ENCODE measurements at regions not wholly inside any gene's neighbourhood (a gene's known extent, or its start where the extent isn't known, plus 50 kb on each side); places are given as distances from the start of the nearest gene placed in this dataset.

GRCh38 chr18:4524096-4524495 is 69.0 kb upstream of the DLGAP1 start:
- TF ChIP-seq EZH2 (IDR thresholded peaks at IDR 0.05; ENCODE audit: borderline replicate concordance, insufficient read depth, low read depth, low read length, poor library complexity, severe bottlenecking) (no peak), CTCF (IDR thresholded peaks at IDR 0.05) (no peak)
- Histone ChIP-seq H3K27ac (ENCODE audit: low read length in 2 of 2) (no peak overlapping the region), H3K4me3 (ENCODE audit: control extremely low read depth in 1 of 5, extremely low read depth in 1 of 5, insufficient read depth in 1 of 5, low read depth in 2 of 5, low read length in 4 of 5) (no peak overlapping the region), H3K36me3 (replicated peaks in 1 of 2; ENCODE audit: control extremely low read depth in 1 of 2, control insufficient read depth in 1 of 2, extremely low read depth in 1 of 2, insufficient read depth in 2 of 2, low read length in 1 of 2) (no peaks in the 10 kb centered on the region), H3K27me3 (replicated peaks in 1 of 4; ENCODE audit: control extremely low read depth in 1 of 4, control insufficient read depth in 3 of 4, insufficient read depth in 4 of 4, low read length in 3 of 4) (no peaks in the 10 kb centered on the region), H3K4me2 (replicated peaks; ENCODE audit: low read depth, low read length, poor library complexity, severe bottlenecking) (no peak overlapping the region), H4K20me1 (ENCODE audit: control insufficient read depth, insufficient read depth, low read length, poor library complexity, severe bottlenecking) (no peaks in the 10 kb centered on the region), H3K9me3 (ENCODE audit: control extremely low read depth in 1 of 3, control insufficient read depth in 2 of 3, insufficient read depth in 1 of 3, low read length in 2 of 3) (no peaks in the 10 kb centered on the region), H2AFZ (ENCODE audit: insufficient read depth, low read depth, low read length, poor library complexity, severe bottlenecking) (no peak overlapping the region), H3K4me1 (ENCODE audit: control insufficient read depth in 2 of 2, insufficient read depth in 2 of 2, low read length in 2 of 2) (no peaks in the 10 kb centered on the region), H3K9ac (ENCODE audit: low read length) (no peak overlapping the region), H3K79me2 (ENCODE audit: control insufficient read depth, insufficient read depth, low read length) (no peaks in the 10 kb centered on the region)
- ChIA-PET POLR2A (no interaction called here), CTCF (no interaction called here)
- DNase-seq (no peak), ATAC-seq (ENCODE audit: low read depth) (no peak)
- no peaks in the 10 kb centered on the region for H3K27me3 Mint-ChIP-seq
- H3K4me1 Mint-ChIP-seq = no peaks in the 10 kb centered on the region
- WGBS (ENCODE audit: insufficient coverage) = no CpG with 5 or more reads among the region's 4 CpGs
- H3K9me3 Mint-ChIP-seq (ENCODE audit: insufficient read depth) = peaks cover 13% of the 10 kb centered on the region
- no peak overlapping the region for H3K27ac Mint-ChIP-seq
- no peak overlapping the region for H3K4me3 Mint-ChIP-seq
- intact Hi-C loops (cut with micrococcal nuclease) = no loop called here

- DNase-seq = no peak
- H3K36me3 ChIP-seq (replicated peaks in 1 of 2; ENCODE audit: control extremely low read depth in 1 of 2, control insufficient read depth in 1 of 2, extremely low read depth in 1 of 2, insufficient read depth in 2 of 2, low read length in 1 of 2) = no peaks in the 10 kb centered on the region
- no peaks in the 10 kb centered on the region for H3K79me2 ChIP-seq (ENCODE audit: control insufficient read depth, insufficient read depth, low read length)
- 79% methylated on average over 6 of the region's 6 CpGs for WGBS (ENCODE audit: insufficient coverage)
- no peaks in the 10 kb centered on the region for H3K27me3 ChIP-seq (replicated peaks in 1 of 4; ENCODE audit: control extremely low read depth in 1 of 4, control insufficient read depth in 3 of 4, insufficient read depth in 4 of 4, low read length in 3 of 4)
- no peak overlapping the region for H3K27ac ChIP-seq (ENCODE audit: low read length in 2 of 2)
- Mint-ChIP-seq H3K27me3 (no peaks in the 10 kb centered on the region), H3K9me3 (ENCODE audit: insufficient read depth) (no peaks in the 10 kb centered on the region), H3K27ac (no peak overlapping the region), H3K4me3 (no peak overlapping the region), H3K4me1 (no peaks in the 10 kb centered on the region)
- no peak overlapping the region for H2AFZ ChIP-seq (ENCODE audit: insufficient read depth, low read depth, low read length, poor library complexity, severe bottlenecking)
- intact Hi-C loops (cut with micrococcal nuclease) = no loop called here
- ATAC-seq (ENCODE audit: low read depth) = no peak
- TF ChIP-seq CTCF (IDR thresholded peaks at IDR 0.05) = no peak
- TF ChIP-seq EZH2 (IDR thresholded peaks at IDR 0.05; ENCODE audit: borderline replicate concordance, insufficient read depth, low read depth, low read length, poor library complexity, severe bottlenecking) = no peak
- no peak overlapping the region for H3K4me3 ChIP-seq (ENCODE audit: control extremely low read depth in 1 of 5, extremely low read depth in 1 of 5, insufficient read depth in 1 of 5, low read depth in 2 of 5, low read length in 4 of 5)
- no peaks in the 10 kb centered on the region for H4K20me1 ChIP-seq (ENCODE audit: control insufficient read depth, insufficient read depth, low read length, poor library complexity, severe bottlenecking)
- H3K9me3 ChIP-seq (ENCODE audit: control extremely low read depth in 1 of 3, control insufficient read depth in 2 of 3, insufficient read depth in 1 of 3, low read length in 2 of 3) = peaks cover 0 to 12% (median 0%) of the 10 kb centered on the region in 3 donors
- H3K9ac ChIP-seq (ENCODE audit: low read length) = no peak overlapping the region
- POLR2A ChIA-PET = no interaction called here
- CTCF ChIA-PET = no interaction called here
- no peak overlapping the region for H3K4me2 ChIP-seq (replicated peaks; ENCODE audit: low read depth, low read length, poor library complexity, severe bottlenecking)
- H3K4me1 ChIP-seq (ENCODE audit: control insufficient read depth in 2 of 2, insufficient read depth in 2 of 2, low read length in 2 of 2) = no peaks in the 10 kb centered on the region
Measured at GRCh38 chr18:4511166-4511565, 56.1 kb upstream of the DLGAP1 start.

Measured in B cell (primary cell).